B cell (primary cell): ENCODE measurements at regions not wholly inside any gene's neighbourhood (a gene's known extent, or its start where the extent isn't known, plus 50 kb on each side); places are given as distances from the start of the nearest gene placed in this dataset.

Experiments
- ATAC-seq: fragments of 200-7000 bp; cut with Tn5 transposase; one replicate; pipeline ENCODE4 v1.10.0; 2021; ENCODE audit warnings: low read depth, mild to moderate bottlenecking, moderate number of reproducible peaks, moderate library complexity
- CTCF ChIA-PET: fragments of 350-600 bp; sonication (Branson Sonifier 250); formaldehyde crosslinking; loops from one replicate; lab custom pipeline; 2021; ENCODE audit warnings: antibody characterized with exemption, inconsistent platforms; lab: Charles Lee
- POLR2A ChIA-PET: fragments of 350-600 bp; sonication (Branson Sonifier 250); formaldehyde crosslinking; loops from one replicate; lab custom pipeline; 2021; ENCODE audit warnings: antibody characterized with exemption; lab: Charles Lee
- DNase-seq: peaks from one replicate; pipeline ENCODE4 v3.0.0; 2013
- H2AFZ ChIP-seq: 2 replicates; pipeline ENCODE4 v1.6.1; 2012; ENCODE audit warnings: mild to moderate bottlenecking, low read depth, low read length; ENCODE audit not compliant: insufficient read depth, poor library complexity, severe bottlenecking
- H3K27ac ChIP-seq, 2 donors: 1 replicate in 1 of 2; 2 replicates in 1 of 2; pipeline ENCODE4 v1.5.1; 2012 to 2013; ENCODE audit warnings: low read length in 2 of 2, mild to moderate bottlenecking in 2 of 2, moderate library complexity in 1 of 2
- H3K27me3 ChIP-seq, 4 experiments: fragments of 200-600 bp in 1 of 4; sonication (generic) in 1 of 4; replicated peaks in 1 of 4; 1 replicate in 2 of 4; 2 replicates in 2 of 4; pipeline versions ENCODE4 v1.6.1 to v1.7.0; 2013 to 2016; ENCODE audit warnings: low read length in 3 of 4, mild to moderate bottlenecking in 2 of 4, mixed read lengths in 1 of 4, moderate library complexity in 1 of 4; ENCODE audit not compliant: insufficient read depth in 4 of 4, control insufficient read depth in 3 of 4; ENCODE audit errors: control extremely low read depth in 1 of 4
- H3K36me3 ChIP-seq, 2 experiments: replicated peaks in 1 of 2; 1 replicate in 1 of 2; 2 replicates in 1 of 2; pipeline versions ENCODE4 v1.6.1 to v1.7.1; 2013; ENCODE audit warnings: low read length in 1 of 2; ENCODE audit not compliant: insufficient read depth in 2 of 2, control insufficient read depth in 1 of 2; ENCODE audit errors: control extremely low read depth in 1 of 2, extremely low read depth in 1 of 2
- H3K4me1 ChIP-seq, 2 donors: fragments of 200-600 bp in 1 of 2; sonication (generic) in 1 of 2; 1 replicate in 1 of 2; 2 replicates in 1 of 2; pipeline versions ENCODE4 v1.5.1 to v1.6.1; 2013 to 2017; ENCODE audit warnings: low read length in 2 of 2; ENCODE audit not compliant: control insufficient read depth in 2 of 2, insufficient read depth in 2 of 2
- H3K4me2 ChIP-seq: replicated peaks from 2 replicates; pipeline ENCODE3; 2012; ENCODE audit warnings: mild to moderate bottlenecking, low read depth, low read length; ENCODE audit not compliant: poor library complexity, severe bottlenecking
- H3K4me3 ChIP-seq, 5 experiments: fragments of 200-600 bp in 1 of 5; sonication (generic) in 1 of 5; 1 replicate in 3 of 5; 2 replicates in 2 of 5; pipeline versions ENCODE4 v1.5.1 to v1.7.0; 2011 to 2016; ENCODE audit warnings: low read length in 4 of 5, mild to moderate bottlenecking in 4 of 5, low read depth in 2 of 5, control low read depth in 1 of 5, moderate library complexity in 1 of 5; ENCODE audit not compliant: insufficient read depth in 1 of 5; ENCODE audit errors: control extremely low read depth in 1 of 5, extremely low read depth in 1 of 5
- H3K79me2 ChIP-seq: fragments of 200-600 bp; sonication (generic); one replicate; pipeline ENCODE4 v1.6.0; 2016; ENCODE audit warnings: low read length; ENCODE audit not compliant: control insufficient read depth, insufficient read depth
- H3K9ac ChIP-seq: fragments of 200-600 bp; sonication (generic); 2 replicates; pipeline ENCODE4 v1.6.1; 2017; ENCODE audit warnings: mild to moderate bottlenecking, low read length, moderate library complexity
- H3K9me3 ChIP-seq, 3 donors: one replicate each; pipeline versions ENCODE4 v1.6.1 to v1.7.1; 2013; ENCODE audit warnings: low read length in 2 of 3; ENCODE audit not compliant: control insufficient read depth in 2 of 3, insufficient read depth in 1 of 3; ENCODE audit errors: control extremely low read depth in 1 of 3
- H4K20me1 ChIP-seq: 2 replicates; pipeline ENCODE4 v1.6.0; 2012; ENCODE audit warnings: mild to moderate bottlenecking, low read length; ENCODE audit not compliant: insufficient read depth, control insufficient read depth, poor library complexity, severe bottlenecking
- H3K27ac Mint-ChIP-seq: one replicate; pipeline ENCODE4 v1.8.0; 2021; ENCODE audit warnings: mixed read lengths
- H3K27me3 Mint-ChIP-seq: one replicate; pipeline ENCODE4 v1.8.0; 2021; ENCODE audit warnings: mixed read lengths
- H3K4me1 Mint-ChIP-seq: one replicate; pipeline ENCODE4 v1.8.0; 2021; ENCODE audit warnings: mixed read lengths
- H3K4me3 Mint-ChIP-seq: one replicate; pipeline ENCODE4 v1.8.0; 2021; ENCODE audit warnings: mixed read lengths
- H3K9me3 Mint-ChIP-seq: one replicate; pipeline ENCODE4 v1.8.0; 2022; ENCODE audit warnings: mixed read lengths; ENCODE audit not compliant: insufficient read depth
- CTCF ChIP-seq: fragments of 200-600 bp; IDR thresholded peaks from one replicate; pipeline ENCODE4 v1.8.0; 2022; ENCODE audit warnings: antibody characterized with exemption, mild to moderate bottlenecking
- EZH2 ChIP-seq: IDR thresholded peaks from 2 replicates; pipeline ENCODE4 v1.6.1; 2012; ENCODE audit warnings: borderline replicate concordance, low read depth, mild to moderate bottlenecking, moderate library complexity, low read length; ENCODE audit not compliant: insufficient read depth, poor library complexity, severe bottlenecking
- WGBS: methylation state at CpG from one replicate; pipeline ENCODE4 v1.1.5; 2013; ENCODE audit warnings: missing lambda C conversion rate; ENCODE audit not compliant: insufficient coverage; 5-methylcytosine and 5-hydroxymethylcytosine counted together
- intact Hi-C: fragments of 100-400 bp; cut with micrococcal nuclease; formaldehyde crosslinking; loops from one replicate; pipeline ENCODE4 v1.10.0; 2022

GRCh38 chr6:53412751-53413150 lies 64.0 kb upstream of the ELOVL5 start:
- Histone ChIP-seq H4K20me1 (no peaks in the 10 kb centered on the region), H3K4me2 (no peak overlapping the region), H3K9me3 (no peaks in the 10 kb centered on the region), H3K27ac (no peak overlapping the region), H3K79me2 (peaks cover 3% of the 10 kb centered on the region), H3K9ac (no peak overlapping the region), H3K4me1 (peaks cover 12 to 15% of the 10 kb centered on the region in 2 donors), H3K36me3 (no peaks in the 10 kb centered on the region), H3K4me3 (no peak overlapping the region), H2AFZ (no peak overlapping the region), H3K27me3 (no peaks in the 10 kb centered on the region)
- H3K4me1 Mint-ChIP-seq = peaks cover 11% of the 10 kb centered on the region
- no peaks in the 10 kb centered on the region for H3K27me3 Mint-ChIP-seq
- no peak overlapping the region for H3K27ac Mint-ChIP-seq
- no peak overlapping the region for H3K4me3 Mint-ChIP-seq
- intact Hi-C loops = no loop called here
- ChIA-PET CTCF (interaction anchor here (2.3 to 8.3 kb wide), 4 partner anchors 25 to 239 kb away, joined by 5 to 147 read pairs (median 64); no protein-coding TSS in a partner anchor), POLR2A (no interaction called here)
- no peaks in the 10 kb centered on the region for H3K9me3 Mint-ChIP-seq
- TF ChIP-seq CTCF = no peak
- no peak for TF ChIP-seq EZH2
- no CpG with 5 or more reads among the region's 1 CpG for WGBS
- DNase-seq (no peak), ATAC-seq (no peak)

- Histone ChIP-seq H2AFZ (no peak overlapping the region), H3K79me2 (peaks cover 3% of the 10 kb centered on the region), H3K4me3 (no peak overlapping the region), H3K9me3 (no peaks in the 10 kb centered on the region), H3K27ac (no peak overlapping the region), H3K27me3 (no peaks in the 10 kb centered on the region), H3K4me2 (no peak overlapping the region), H3K36me3 (no peaks in the 10 kb centered on the region), H4K20me1 (no peaks in the 10 kb centered on the region), H3K4me1 (peaks cover 12 to 15% of the 10 kb centered on the region in 2 donors), H3K9ac (no peak overlapping the region)
- H3K4me3 Mint-ChIP-seq = no peak overlapping the region
- H3K27ac Mint-ChIP-seq = no peak overlapping the region
- intact Hi-C loops = no loop called here
- POLR2A ChIA-PET = no interaction called here
- TF ChIP-seq EZH2 (no peak), CTCF (no peak)
- CTCF ChIA-PET = interaction anchor here (1.0 to 8.3 kb wide), 20 partner anchors 13 to 238 kb away, joined by 3 to 147 read pairs (median 10); partner anchors contain the start of gene ELOVL5
- H3K4me1 Mint-ChIP-seq = peaks cover 11% of the 10 kb centered on the region
- 61% methylated on average over 3 of the region's 5 CpGs for WGBS
- ATAC-seq (no peak), DNase-seq (no peak)
- no peaks in the 10 kb centered on the region for H3K27me3 Mint-ChIP-seq
- H3K9me3 Mint-ChIP-seq = no peaks in the 10 kb centered on the region
These were observed 63.4 kb upstream of the ELOVL5 start for GRCh38 chr6:53412021-53412715.
